K562 (cell line): ENCODE measurements at regions not wholly inside any gene's neighbourhood (a gene's known extent, or its start where the extent isn't known, plus 50 kb on each side); places are given as distances from the start of the nearest gene placed in this dataset.

Experiments
- CHD4 ChIP-seq: fragments of 200-600 bp; sonication (generic); IDR thresholded peaks from 3 replicates; pipeline ENCODE4 v1.6.1; 2012; ENCODE audit warnings: low read depth, mild to moderate bottlenecking, mixed read lengths, low read length, inconsistent platforms; ENCODE audit not compliant: insufficient read depth, insufficient replicate concordance, poor library complexity, severe bottlenecking
- EP400 ChIP-seq: fragments of 450-650 bp; IDR thresholded peaks from 2 replicates; pipeline ENCODE4 v1.6.1; 2017; ENCODE audit warnings: antibody characterized with exemption, mild to moderate bottlenecking, moderate library complexity
- HMGN3 ChIP-seq: IDR thresholded peaks from 2 replicates; pipeline ENCODE4 v1.6.1; 2011; ENCODE audit warnings: borderline replicate concordance, low read depth, mild to moderate bottlenecking, mixed read lengths, low read length; ENCODE audit not compliant: insufficient read length; ENCODE audit errors: extremely low read depth
- KLF10 ChIP-seq: fragments of 250-450 bp; sonication (Bioruptor Pico); IDR thresholded peaks from 2 replicates; pipeline ENCODE4 v1.6.1; 2021; ENCODE audit warnings: matching md5 sums
- MCM5 ChIP-seq: fragments of 450-650 bp; IDR thresholded peaks from 2 replicates; pipeline ENCODE4 v1.6.1; 2016; ENCODE audit warnings: low read depth
- NONO ChIP-seq, 2 experiments: fragments of 200-400 bp in 1 of 2; fragments of 450-650 bp in 1 of 2; formaldehyde crosslinking in 1 of 2; IDR thresholded peaks; 2 replicates each; pipeline ENCODE4 v1.6.1; 2017; ENCODE audit warnings: low read depth in 2 of 2, mild to moderate bottlenecking in 2 of 2, moderate library complexity in 2 of 2, low read length in 1 of 2
- SMARCB1 ChIP-seq: IDR thresholded peaks from 2 replicates; pipeline ENCODE4 v1.6.1; 2011; ENCODE audit warnings: improper control_type of control experiment, low read depth; ENCODE audit not compliant: insufficient read length
- TRIM28 ChIP-seq: fragments of 450-650 bp; IDR thresholded peaks from 2 replicates; pipeline ENCODE4 v1.6.1; 2017
- ZEB2 ChIP-seq: fragments of 450-650 bp; IDR thresholded peaks from 2 replicates; pipeline ENCODE4 v1.6.1; 2016
- TF ChIP-seq, protein P1 (sequence below): fragments of 200-800 bp; sonication (Bioruptor generic); IDR thresholded peaks from 2 replicates; pipeline ENCODE4 v1.6.1; 2016; ENCODE audit warnings: missing genetic modification characterization, missing compliant biosample characterization
- TF ChIP-seq, protein P2 (sequence below): fragments of 250-450 bp; sonication (Bioruptor Pico); IDR thresholded peaks from 2 replicates; pipeline ENCODE4 v1.4.0; 2020; ENCODE audit warnings: mild to moderate bottlenecking, moderate library complexity, borderline replicate concordance
- TF ChIP-seq, protein P3 (sequence below): fragments of 250-450 bp; sonication (Bioruptor Pico); IDR thresholded peaks from 2 replicates; pipeline ENCODE4 v1.5.0; 2021
- TF ChIP-seq, protein P4 (sequence below): fragments of 450-650 bp; IDR thresholded peaks from 2 replicates; pipeline ENCODE4 v1.6.1; 2016; ENCODE audit warnings: missing biosample characterization, missing genetic modification characterization
- TF ChIP-seq, protein P5 (sequence below): fragments of 250-450 bp; sonication (Bioruptor Pico); IDR thresholded peaks from 2 replicates; pipeline ENCODE4 v1.5.1; 2021; ENCODE audit warnings: mild to moderate bottlenecking

DNA sequence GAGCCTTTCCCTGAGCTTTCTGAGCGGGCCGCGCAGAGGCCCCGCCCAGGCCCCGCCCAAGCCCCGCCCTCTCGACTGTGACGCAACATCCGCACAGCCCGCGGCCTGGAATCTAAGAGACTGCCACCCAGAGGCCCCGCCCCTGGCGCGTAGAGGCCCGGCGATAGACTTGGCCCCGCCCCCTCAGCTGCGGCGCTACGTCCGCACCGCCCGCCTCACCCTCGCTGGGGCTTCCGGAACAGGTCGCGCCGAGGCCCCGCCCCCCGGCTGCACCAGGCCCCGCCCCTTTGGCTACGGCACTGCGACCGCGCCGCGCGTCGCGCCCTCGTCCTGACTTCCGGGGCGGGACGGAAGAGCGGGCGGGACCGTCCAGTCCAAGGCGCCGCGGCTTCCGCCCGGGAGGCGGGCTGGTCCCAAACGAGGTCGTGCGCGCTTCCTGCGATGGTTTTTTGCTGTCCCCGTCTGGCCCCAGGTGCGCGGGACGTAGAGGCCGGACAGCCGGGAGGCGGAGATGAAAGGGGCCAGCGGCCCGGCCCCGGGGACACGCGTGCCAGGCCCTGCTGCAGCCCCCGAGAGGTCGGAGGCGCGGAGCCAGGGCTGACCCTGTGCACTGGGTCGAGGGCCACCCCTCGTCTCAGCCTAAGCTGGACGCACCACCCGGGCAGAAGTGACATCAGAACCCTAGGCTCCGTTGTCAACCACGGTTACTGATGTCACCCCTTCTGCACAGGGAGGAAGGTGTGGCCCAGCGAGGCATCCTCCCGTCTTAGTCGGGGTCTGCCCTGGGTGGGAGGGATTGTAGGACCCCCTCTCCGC is 59.0 kb upstream of the WNT7B start (continued):
- TF ChIP-seq, protein P1, sequence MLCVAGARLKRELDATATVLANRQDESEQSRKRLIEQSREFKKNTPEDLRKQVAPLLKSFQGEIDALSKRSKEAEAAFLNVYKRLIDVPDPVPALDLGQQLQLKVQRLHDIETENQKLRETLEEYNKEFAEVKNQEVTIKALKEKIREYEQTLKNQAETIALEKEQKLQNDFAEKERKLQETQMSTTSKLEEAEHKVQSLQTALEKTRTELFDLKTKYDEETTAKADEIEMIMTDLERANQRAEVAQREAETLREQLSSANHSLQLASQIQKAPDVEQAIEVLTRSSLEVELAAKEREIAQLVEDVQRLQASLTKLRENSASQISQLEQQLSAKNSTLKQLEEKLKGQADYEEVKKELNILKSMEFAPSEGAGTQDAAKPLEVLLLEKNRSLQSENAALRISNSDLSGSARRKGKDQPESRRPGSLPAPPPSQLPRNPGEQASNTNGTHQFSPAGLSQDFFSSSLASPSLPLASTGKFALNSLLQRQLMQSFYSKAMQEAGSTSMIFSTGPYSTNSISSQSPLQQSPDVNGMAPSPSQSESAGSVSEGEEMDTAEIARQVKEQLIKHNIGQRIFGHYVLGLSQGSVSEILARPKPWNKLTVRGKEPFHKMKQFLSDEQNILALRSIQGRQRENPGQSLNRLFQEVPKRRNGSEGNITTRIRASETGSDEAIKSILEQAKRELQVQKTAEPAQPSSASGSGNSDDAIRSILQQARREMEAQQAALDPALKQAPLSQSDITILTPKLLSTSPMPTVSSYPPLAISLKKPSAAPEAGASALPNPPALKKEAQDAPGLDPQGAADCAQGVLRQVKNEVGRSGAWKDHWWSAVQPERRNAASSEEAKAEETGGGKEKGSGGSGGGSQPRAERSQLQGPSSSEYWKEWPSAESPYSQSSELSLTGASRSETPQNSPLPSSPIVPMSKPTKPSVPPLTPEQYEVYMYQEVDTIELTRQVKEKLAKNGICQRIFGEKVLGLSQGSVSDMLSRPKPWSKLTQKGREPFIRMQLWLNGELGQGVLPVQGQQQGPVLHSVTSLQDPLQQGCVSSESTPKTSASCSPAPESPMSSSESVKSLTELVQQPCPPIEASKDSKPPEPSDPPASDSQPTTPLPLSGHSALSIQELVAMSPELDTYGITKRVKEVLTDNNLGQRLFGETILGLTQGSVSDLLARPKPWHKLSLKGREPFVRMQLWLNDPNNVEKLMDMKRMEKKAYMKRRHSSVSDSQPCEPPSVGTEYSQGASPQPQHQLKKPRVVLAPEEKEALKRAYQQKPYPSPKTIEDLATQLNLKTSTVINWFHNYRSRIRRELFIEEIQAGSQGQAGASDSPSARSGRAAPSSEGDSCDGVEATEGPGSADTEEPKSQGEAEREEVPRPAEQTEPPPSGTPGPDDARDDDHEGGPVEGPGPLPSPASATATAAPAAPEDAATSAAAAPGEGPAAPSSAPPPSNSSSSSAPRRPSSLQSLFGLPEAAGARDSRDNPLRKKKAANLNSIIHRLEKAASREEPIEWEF (CRISPR knock-in tag): no peak
- TF ChIP-seq CHD4 (no peak), KLF10 (CRISPR knock-in tag) (no peak), HMGN3 (peak; percentile 73), ZEB2 (no peak), TRIM28 (no peak), NONO (IDR thresholded peaks at IDR 0.05; ENCODE audit: low read depth in 2 of 2, low read length in 1 of 2) (0 out of 4 replicates have a peak, but pooled peaks of 1 of the 2 experiments have one; percentile 38), SMARCB1 (no peak), MCM5 (no peak), EP400 (peak; percentile 61; the same call in 1 of the 2 replicates)
- TF ChIP-seq, protein P2, sequence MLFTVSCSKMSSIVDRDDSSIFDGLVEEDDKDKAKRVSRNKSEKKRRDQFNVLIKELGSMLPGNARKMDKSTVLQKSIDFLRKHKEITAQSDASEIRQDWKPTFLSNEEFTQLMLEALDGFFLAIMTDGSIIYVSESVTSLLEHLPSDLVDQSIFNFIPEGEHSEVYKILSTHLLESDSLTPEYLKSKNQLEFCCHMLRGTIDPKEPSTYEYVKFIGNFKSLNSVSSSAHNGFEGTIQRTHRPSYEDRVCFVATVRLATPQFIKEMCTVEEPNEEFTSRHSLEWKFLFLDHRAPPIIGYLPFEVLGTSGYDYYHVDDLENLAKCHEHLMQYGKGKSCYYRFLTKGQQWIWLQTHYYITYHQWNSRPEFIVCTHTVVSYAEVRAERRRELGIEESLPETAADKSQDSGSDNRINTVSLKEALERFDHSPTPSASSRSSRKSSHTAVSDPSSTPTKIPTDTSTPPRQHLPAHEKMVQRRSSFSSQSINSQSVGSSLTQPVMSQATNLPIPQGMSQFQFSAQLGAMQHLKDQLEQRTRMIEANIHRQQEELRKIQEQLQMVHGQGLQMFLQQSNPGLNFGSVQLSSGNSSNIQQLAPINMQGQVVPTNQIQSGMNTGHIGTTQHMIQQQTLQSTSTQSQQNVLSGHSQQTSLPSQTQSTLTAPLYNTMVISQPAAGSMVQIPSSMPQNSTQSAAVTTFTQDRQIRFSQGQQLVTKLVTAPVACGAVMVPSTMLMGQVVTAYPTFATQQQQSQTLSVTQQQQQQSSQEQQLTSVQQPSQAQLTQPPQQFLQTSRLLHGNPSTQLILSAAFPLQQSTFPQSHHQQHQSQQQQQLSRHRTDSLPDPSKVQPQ: no peak
- TF ChIP-seq, protein P3, sequence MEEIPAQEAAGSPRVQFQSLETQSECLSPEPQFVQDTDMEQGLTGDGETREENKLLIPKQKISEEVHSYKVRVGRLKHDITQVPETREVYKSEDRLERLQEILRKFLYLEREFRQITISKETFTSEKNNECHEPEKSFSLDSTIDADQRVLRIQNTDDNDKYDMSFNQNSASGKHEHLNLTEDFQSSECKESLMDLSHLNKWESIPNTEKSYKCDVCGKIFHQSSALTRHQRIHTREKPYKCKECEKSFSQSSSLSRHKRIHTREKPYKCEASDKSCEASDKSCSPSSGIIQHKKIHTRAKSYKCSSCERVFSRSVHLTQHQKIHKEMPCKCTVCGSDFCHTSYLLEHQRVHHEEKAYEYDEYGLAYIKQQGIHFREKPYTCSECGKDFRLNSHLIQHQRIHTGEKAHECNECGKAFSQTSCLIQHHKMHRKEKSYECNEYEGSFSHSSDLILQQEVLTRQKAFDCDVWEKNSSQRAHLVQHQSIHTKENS (CRISPR knock-in tag): no peak
- TF ChIP-seq, protein P4, sequence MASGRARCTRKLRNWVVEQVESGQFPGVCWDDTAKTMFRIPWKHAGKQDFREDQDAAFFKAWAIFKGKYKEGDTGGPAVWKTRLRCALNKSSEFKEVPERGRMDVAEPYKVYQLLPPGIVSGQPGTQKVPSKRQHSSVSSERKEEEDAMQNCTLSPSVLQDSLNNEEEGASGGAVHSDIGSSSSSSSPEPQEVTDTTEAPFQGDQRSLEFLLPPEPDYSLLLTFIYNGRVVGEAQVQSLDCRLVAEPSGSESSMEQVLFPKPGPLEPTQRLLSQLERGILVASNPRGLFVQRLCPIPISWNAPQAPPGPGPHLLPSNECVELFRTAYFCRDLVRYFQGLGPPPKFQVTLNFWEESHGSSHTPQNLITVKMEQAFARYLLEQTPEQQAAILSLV (tag): no peak
- TF ChIP-seq, protein P5, sequence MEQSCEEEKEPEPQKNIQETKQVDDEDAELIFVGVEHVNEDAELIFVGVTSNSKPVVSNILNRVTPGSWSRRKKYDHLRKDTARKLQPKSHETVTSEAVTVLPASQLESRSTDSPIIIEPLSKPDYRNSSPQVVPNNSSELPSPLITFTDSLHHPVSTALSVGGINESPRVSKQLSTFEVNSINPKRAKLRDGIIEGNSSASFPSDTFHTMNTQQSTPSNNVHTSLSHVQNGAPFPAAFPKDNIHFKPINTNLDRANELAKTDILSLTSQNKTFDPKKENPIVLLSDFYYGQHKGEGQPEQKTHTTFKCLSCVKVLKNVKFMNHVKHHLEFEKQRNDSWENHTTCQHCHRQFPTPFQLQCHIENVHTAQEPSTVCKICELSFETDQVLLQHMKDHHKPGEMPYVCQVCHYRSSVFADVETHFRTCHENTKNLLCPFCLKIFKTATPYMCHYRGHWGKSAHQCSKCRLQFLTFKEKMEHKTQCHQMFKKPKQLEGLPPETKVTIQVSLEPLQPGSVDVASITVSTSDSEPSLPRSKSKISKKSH (CRISPR knock-in tag): no peak
